HG03135 (cell line): ENCODE measurements at regions not wholly inside any gene's neighbourhood (a gene's known extent, or its start where the extent isn't known, plus 50 kb on each side); places are given as distances from the start of the nearest gene placed in this dataset.
"Not testable (repeated sequence)": the region's sequence is repeated elsewhere in the genome, so short reads cannot be mapped to it uniquely, and the experiment has no call there.

Source experiments
- ATAC-seq: cut with Tn5 transposase; IDR thresholded peaks from one replicate; pipeline ENCODE4 v1.9.1; 2021; ENCODE audit warnings: mild to moderate bottlenecking, moderate library complexity; ENCODE audit not compliant: unreplicated experiment

GRCh38 chr10:32217216-32217615 is 129.7 kb downstream of the EPC1 start:
- ATAC-seq, result no peak

DNA sequence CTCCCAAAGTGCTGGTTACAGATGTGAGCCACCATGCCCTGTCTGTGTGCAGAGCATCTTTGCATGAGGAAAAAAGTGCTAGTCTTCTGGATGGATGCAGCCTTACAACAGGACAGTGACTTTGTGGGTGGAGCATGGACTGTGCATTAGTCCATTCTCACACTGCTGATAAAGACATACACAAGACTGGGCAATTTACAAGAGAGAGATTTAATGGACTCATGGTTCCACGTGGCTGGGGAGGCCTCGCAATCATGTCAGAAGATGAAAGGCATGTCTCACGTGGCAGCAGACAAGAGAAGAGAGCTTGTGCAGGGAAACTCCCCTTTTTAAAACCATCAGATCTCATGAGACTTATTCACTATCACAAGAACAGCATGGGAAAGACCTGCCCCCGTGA is 133.1 kb downstream of the EPC1 start:
- not testable (repeated sequence) for ATAC-seq

- no peak for ATAC-seq
Observed at GRCh38 chr10:32211046-32211363, 136.0 kb downstream of the EPC1 start.

DNA sequence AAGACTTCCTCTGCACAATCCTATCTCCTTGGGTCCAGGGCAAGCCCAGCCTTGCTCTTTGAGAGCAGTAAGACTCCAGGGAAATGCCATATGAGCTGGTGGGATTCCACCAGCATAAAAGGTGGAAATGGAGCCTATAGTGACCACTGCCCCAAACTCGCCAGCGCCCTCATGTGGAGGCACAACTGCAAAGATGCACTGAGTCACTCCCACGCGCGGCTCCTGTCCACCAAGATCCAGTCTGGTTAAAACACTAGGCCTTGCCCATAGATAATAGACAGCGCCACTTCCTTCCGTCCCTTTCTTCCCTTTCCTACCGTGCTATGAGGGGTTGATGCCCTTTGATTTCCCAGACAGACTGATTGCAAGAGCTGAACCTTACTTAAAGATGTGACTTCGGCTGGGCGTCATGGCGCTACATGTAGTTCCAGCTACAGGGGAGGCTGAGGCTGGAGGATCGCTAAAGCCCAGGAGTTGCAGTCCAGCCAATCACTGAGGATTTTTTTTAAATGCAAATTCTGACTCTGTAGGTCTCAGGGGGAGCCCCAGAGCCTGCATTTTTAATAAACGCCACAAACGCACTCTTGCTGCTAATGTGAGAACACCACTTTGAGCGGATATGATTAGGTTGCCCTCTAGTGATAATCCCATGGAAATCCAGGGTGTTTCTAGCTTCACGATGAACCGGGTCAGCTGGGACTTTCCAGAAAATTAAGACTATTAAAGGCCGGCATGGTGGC is 136.5 kb downstream of the EPC1 start:
- no peak for ATAC-seq

DNA sequence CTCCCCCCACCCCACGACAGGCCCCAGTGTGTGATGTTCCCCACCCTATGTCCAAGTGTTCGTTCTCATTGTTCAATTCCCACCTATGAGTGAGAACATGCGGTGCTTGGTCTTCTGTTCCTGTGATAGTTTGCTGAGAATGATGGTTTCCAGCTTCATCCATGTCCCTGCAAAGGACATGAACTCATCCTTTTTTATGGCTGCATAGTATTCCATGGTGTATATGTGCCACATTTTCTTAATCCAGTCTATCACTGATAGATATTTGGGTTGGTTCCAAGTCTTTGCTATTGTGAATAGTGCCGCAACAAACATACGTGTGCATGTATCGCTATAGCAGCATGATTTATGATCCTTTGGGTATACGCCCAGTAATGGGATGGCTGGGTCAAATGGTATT is 139.0 kb downstream of the EPC1 start:
- not testable (repeated sequence) for ATAC-seq

DNA sequence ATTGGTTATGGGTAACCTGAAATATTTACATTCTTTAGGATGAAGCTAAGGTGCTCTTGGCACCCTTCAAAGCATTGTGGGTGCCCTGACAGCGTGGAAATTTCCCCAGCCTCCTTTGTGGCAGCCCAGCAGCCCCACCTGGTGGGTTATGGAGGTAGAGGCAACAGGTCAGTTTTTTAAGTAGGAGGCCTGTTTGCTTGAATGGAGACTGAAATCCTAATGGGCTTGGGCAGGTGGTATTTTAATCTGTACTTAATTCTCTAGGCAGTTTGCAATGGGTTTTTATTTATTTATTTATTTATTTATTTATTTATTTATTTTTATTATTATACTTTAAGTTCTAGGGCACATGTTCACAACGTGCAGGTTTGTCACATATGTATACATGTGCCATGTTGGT is 139.4 kb downstream of the EPC1 start:
- peak; percentile 57 for ATAC-seq

DNA sequence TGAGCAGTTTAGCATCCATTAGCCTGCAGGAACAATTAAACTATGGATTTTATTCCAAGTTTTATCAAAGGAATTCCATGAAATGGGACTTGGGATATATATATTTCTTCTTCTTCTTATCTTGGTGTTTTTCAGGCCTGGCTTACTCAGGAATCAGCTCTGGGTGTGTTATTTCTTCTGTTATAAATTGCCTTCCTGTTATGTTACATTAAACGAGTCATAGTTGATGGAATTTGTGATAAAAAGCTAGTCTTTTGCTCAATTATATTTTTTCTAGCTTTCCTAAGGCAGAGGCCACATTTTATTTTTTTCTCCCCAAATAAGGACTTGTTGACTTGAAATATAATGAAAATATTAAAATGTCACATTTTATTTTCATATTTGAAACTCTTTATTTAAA is 141.3 kb downstream of the EPC1 start:
- ATAC-seq, result no peak

DNA sequence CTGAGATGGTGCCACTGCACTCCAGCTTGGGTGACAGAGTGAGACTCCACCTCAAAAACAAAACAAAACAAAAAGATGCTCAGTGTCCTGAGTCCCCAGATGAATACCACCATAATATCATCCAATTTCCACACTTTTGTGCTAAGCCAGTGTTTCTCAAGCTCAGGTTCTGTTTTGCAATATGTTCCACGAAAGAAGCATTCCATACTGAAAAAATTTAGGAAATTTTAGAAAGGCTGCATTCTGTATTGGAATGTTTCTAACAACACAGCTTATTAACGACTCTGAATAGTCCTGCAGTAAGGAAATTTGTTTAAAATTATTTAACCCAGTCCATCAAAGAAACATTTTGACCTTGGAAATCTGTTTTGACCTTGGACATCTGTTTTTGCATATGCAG is 142.4 kb downstream of the EPC1 start:
- ATAC-seq, result no peak

DNA sequence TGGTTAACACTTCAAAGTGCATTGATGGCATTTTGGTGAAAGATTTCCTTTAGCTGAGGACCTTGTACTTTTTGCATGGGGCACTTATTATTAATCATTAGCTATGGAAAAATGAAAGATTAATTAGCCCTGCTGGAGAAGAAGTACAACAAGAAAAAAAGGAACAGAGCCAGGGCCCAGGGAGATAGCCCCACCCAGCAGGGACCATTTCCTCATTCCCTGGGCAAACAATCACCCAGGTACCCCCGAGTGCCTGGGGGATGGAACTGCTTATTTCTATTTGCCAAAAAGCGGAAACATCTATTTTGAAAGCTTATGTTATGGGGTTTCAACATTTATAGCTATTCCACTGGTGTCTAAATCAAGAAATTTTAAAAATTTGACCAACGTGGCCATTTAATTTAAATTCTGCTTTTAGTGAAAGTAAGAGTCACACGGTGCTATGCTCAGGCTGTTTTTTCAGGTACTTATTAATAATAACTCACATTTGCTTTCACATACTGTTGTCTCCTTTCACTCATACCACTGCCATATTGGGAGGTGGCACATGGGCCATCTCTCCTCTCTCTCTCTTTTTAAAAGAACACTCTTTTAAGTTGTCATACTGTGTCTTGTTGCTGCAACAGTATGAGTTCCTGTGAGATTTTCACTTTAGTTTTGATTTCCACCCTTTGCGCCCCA is 143.6 kb upstream of the KIF5B start:
- ATAC-seq, result no peak

- ATAC-seq, result no peak
Observed at GRCh38 chr10:32197423-32197822, 141.2 kb upstream of the KIF5B start.

GRCh38 chr10:32190890-32191491 is 134.8 kb upstream of the KIF5B start:
- ATAC-seq, result peak; percentile 69

DNA sequence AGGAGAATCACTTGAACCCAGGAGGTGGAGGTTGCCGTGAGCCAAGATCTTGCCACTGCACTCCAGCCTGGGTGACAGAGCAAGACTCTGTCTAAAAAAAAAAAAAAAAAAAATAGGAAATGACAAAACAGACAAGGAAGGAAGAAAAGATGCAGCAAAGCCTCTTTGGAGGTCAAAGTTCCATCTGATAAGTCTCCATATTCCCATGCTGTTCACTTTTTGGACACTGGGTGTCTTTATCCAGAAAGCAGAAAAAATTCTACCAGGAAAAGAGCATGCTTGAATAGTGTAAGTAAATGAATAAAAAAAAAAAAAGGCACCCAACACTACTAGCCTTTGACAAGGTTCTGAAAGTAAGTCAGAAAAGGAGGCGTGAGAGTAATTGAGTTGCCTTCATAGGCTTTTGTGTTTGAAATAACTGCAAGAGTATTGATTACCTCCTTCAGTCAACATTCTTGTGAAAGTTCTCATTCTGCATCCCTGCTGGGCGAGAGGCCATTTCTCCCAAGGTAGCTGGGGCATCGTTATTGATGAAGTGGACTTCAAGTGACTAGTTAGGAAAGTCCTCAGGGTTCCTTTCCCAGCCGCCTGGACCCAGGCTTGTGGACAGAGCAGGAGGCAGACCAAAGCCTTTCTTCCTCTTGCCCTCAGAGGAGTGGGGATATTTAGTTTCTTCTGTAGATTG is 133.3 kb upstream of the KIF5B start:
- no peak for ATAC-seq

DNA sequence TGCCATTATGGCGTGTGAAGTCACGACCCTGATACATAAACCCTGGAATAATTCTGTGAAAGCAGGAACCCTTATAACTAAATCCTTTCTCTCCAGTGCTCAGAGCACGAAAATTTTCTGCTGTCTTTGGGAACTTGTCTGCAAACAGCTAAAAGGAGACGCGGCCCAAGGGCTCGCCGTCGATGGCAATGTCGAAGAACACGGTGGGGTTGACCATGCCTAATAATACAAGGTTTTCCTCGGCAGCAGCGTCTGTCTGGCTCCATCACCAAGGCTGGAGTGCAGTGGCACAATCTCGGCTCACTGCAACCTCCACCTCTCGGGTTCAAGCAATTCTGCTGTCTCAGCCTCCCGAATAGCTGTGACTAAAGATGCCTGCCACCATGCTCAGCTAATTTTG is 132.4 kb upstream of the KIF5B start:
- ATAC-seq, result not testable (repeated sequence)

- no peak for ATAC-seq
Observed at GRCh38 chr10:32187686-32188085, 131.5 kb upstream of the KIF5B start.

DNA sequence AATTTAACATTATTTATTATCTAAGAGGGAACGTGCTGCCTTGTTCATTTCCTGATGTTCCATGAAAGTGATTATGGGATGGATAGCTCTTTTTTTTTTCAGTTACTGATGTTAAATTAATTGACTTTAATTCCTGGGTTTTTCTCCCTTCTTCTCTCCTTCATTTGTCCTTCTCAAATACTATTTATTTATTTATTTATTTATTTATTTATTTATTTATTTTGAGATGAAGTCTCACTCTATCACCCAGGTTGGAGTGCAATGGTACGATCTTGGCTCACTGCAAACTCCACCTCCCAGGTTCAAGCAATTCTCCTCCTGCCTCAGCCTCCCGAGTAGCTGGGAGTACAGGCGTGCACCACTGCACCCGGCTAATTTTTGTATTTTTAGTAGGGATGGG is 127.4 kb upstream of the KIF5B start:
- ATAC-seq, result not testable (repeated sequence)

GRCh38 chr10:32182476-32182875 is 126.3 kb upstream of the KIF5B start:
- no peak for ATAC-seq

DNA sequence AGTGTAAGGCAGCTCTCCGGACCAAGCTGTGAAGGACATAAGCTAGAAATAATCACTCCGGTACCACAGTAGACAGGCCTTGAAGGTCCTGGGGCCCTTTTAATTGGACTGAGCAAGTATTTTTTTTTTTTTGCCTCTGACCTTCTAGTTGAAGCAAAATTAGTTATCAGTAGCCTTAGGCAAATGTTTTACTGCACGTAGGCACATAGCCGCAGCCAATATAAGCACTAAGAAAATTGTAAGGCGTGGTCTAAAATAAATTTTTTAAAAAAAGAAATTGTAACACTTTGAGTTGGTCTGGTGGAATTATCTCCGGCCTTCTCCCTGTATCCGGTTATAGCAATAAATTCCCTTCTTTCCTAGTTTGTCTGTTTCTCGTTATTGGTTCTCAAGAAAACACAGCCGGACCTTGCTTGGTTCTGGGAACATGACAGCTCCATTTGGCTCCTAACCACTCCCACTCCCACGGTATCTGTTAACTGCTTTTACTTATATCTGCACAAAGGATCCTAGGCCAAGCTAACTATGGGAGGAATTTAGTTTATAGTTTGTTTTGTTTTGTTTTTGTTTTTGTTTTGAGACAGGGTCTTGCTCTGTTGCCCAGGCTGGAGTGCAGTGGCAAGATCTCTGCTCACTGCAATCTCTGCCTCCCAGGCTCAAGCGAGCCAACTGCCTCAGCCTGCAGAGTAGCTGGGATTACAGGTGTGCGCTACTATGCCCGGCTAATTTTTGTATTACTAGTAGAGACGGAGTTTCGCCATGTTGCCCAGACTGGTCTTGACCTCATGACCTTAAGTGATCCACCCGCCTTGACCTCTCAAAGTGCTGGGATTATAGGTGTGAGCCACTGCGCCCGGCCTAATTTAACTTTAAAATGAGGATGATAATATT is 124.4 kb upstream of the KIF5B start:
- ATAC-seq, result no peak

GRCh38 chr10:32179836-32180235 is 123.6 kb upstream of the KIF5B start:
- no peak for ATAC-seq

DNA sequence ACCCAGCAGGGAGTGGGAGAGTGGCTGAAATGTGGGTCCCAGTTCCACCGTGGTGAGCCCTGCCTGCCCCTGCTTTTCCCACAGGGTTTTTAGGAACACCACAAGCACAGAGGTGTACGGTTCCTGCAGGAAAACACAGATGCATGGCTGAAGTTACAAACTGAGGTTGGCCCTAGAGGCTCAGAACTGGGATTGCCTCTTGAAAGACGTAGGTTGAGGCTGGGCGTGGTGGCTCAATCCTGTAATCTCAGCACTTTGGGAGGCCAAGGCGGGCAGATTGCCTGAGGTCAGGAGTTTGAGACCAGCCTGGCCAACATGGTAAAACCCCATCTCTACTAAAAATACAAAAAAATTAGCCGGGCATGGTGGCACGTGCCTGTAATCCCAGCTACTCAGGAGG is 121.4 kb upstream of the KIF5B start:
- not testable (repeated sequence) for ATAC-seq

GRCh38 chr10:32175629-32176028 is 119.4 kb upstream of the KIF5B start:
- no peak for ATAC-seq
